HG02973 (cell line): ENCODE measurements at regions not wholly inside any gene's neighbourhood (a gene's known extent, or its start where the extent isn't known, plus 50 kb on each side); places are given as distances from the start of the nearest gene placed in this dataset.
"Not testable (repeated sequence)": the region's sequence is repeated elsewhere in the genome, so short reads cannot be mapped to it uniquely, and the experiment has no call there.

ENCODE experiments used
- ATAC-seq: cut with Tn5 transposase; IDR thresholded peaks from one replicate; pipeline ENCODE4 v1.9.1; 2021; ENCODE audit warnings: moderate library complexity; ENCODE audit not compliant: unreplicated experiment

DNA sequence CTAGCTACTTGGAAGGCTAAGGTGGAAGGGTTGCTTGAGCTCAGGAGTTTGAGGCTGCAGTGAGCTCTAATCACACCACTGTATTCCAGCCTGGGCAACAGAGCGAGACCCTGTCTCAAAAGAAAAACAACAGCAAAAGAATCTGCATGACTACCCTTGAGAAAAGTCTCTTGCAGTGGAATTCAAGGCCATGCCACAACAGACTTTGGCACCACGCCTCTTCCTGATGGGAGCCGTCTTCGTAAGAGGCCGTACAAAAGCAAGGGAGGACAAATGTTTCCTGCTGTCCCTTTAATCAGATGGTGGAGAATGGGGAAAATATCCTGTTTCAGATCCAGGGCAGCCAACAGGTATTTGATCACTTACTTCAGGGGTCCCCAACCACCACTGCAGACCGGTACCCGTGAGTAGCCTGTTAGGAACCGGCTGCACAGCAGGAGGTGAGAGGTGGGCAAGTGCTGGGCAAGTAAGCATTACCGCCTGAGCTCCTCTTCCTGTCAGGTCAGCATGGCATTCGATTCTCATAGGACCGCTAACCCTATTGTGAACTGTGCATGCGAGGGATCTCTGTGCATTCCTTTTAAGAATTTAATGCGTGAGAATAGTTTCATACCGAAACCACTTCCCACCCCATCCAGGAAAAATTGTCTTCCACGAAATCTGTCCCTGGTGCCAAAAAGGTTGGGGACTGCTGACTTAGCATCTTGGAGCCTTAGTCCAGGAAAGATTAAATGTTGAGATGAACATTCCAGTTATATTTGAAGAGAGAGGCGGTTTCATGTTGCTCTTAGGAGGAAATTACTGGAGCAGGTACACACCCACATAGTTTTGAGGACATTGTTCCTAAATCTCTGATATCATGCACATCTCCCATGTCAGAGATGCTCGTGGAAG, 94.4 kb upstream of the XPO1 start:
- no peak for ATAC-seq

DNA sequence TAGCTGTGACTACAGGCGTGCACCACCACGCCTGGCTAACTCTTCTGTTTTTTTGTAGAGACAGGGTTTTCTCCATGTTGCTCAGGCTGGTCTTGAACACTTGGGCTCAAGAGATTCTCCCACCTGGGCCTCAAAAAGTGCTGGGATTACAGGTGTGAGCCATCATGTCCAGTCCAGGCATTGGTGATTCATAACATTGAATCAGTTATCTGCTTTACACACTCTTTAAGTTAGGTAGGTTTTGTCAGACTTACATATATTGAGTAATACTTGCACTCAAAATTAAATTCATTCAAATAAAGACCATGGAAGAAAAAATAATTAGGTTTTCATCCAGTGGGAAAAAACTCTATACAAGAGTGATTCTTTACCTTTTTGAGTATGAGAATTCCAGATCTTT, 93.2 kb upstream of the XPO1 start:
- ATAC-seq: no peak

DNA sequence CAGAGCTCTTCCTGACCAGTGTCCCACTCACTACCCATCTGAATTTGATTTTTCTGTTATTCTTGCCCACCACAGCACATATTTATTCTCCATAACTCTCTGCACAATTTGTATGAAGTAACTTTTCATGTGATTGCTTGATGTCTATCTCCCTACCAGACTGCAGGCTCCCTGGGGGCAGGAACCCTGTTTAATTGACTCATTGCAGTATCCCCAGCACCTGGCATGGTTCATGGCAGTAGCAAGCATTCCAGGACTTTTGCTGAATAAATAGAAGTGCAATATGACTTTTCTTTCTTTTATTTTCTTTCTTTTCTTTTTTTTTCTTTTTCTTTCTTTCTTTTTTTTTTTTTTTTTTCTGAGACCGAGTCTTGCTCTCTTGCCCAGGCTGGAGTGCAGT, 88.7 kb upstream of the XPO1 start:
- no peak for ATAC-seq

DNA sequence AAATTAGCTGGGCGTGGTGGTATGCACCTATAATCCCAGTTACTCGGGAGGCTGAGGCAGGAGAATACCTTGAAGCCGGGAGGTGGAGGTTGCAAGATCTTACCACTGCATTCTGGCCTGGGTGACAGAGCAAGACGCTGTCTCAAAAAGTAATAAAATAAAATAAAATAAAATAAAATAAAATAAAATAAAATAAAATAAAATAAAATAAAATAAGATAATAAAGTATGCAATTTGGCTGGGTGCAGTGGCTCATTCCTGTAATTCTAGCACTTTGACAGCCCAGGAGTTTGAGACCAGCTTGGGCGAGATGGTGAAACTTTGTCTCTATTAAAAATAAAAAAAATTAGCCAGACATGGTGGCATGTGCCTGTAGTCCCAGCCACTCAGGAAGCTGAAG, 85.6 kb upstream of the XPO1 start:
- no peak for ATAC-seq

DNA sequence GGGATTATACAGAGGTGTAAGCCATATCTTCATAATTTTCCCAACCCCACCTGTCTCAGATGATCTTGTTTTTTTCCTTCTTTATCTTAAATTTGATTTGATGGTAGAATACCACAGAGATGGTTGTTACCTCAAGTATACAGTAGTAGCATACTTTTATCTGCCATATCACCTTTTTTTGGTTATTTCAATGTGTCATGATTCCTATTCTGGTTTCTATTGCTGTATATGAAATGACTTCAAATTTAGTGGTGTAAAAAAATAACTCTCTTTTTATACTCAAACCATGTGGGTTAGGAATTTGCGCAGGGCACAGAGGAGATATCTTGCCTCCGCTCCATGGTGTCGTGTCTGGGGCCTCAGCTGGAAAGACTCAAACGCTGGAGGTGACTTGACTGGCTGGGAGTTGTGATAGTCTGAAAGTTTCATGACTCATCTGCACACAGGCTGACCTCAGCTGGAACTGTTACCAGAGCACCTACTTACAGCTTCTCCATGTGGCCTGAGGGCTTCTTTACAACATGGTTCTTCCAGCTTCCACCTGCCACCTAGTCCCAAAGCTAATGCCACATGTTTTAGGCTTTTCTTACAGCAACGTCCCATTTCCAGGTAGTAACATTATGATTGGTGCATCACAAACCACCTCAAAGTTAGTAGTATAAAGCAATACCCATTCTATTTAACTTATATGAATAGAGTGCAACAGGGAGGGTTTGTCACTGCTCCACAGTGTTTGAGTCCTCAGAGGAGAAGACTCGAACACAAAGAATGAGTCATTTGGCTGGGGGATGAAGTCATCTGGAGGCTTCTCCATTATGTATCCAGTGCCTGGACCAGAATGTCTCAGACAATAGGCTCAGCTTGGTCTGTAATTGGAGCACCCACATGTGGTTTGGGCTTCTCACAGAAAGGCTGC, 82.3 kb upstream of the XPO1 start:
- ATAC-seq: no peak

DNA sequence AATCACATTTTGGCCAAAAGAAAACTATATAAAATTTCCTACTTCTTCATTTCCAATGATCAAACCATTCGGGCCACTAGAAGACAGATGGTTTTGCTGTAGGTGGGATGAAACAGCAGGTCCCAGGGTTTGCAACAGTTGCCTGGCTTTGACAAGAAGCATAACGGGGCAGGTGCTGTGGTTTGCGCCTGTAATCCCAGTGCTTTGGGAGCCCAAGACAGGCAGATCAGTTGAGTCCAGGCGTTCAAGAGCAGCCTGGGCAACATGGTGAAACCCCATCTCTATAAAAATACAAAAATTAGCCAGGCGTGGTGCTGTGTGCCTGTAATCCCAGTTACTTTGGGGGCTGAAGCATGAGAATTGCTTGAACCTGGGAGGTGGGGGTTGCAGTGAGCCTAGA, 81.4 kb upstream of the XPO1 start:
- no peak for ATAC-seq

DNA sequence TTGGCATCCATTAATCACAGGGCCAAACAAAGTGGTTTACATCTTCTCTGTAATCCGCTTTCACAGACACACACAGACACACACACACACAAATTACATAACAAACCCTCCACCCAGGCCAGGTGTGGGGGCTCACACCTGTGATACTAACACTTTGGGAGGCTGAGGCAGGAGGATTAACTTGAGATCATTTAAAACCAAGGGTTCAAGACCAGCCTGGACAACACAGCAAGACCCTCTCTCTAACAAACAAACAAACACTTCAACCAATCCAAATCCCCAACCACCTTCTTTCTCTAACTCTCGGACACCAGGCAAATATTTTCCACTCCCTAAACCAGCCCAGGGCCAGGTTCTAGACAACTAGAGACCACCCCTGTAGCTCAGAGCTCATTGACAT, 79.5 kb upstream of the XPO1 start:
- no peak for ATAC-seq

DNA sequence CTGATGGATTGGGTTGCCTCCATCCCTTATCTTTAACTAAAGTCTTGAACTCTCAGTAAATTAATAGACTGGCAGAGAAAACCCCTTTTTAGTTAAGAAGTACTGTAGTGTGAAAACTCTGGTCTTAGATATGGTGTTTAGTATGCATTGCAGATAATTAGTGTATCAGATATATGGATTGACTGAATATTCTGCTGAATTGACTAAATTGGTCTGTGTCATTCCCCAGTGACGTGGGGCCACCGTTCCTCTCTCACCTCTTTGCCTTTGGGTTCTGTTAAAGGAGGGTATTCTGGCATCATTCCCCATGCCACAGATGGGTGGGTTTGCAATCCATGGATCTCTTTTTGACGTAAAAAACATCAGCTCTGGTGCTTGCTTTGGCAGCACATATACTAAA, 67.1 kb upstream of the XPO1 start:
- ATAC-seq: no peak

DNA sequence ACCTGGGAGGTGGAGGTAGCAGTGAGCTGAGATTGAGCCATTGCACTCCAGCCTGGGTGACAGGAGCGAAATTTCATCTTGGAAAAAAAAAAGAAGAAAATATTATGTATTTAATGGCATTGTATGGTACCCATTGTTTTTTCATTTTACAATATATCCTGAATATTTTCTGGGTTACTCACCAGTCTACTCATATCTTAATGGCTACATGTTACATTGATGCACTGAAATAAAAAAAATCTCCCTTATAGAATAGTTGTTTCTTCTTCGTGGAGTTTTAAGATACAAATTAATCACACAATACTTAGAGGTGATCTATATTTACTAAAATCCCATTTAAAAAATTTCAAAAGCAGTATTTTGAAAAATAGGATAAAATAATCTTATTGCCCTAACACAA, 66.3 kb upstream of the XPO1 start:
- no peak for ATAC-seq

DNA sequence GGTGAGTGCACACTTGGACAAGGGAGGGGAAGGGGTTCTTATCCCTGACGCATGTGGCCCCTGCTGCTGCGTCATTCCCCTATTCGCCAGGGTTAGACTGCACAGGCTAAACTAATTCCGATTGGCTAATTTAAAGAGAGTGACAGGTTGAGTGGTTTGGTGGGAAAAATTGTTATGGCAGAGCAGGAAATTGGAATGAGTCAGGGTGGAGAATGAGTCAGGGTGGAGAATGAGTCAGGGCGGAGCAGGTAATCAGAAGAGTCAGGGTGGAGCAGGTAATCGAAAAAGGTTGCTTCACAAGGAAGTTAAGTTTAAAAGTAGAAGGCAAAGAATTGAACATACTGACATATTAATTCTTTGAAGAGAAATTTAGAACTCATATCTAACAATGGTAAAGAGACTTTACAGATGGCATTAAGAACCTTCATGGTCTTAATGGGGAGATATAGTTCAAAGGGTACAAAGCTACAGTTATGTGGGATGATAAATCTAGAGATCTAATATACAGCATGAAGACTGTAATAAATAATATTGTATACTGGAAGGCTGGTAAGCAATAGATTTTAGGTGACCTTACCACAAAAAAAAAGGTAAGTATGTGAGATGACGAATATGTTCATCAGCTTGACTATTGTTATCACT, 60.5 kb upstream of the XPO1 start:
- not testable (repeated sequence) for ATAC-seq

DNA sequence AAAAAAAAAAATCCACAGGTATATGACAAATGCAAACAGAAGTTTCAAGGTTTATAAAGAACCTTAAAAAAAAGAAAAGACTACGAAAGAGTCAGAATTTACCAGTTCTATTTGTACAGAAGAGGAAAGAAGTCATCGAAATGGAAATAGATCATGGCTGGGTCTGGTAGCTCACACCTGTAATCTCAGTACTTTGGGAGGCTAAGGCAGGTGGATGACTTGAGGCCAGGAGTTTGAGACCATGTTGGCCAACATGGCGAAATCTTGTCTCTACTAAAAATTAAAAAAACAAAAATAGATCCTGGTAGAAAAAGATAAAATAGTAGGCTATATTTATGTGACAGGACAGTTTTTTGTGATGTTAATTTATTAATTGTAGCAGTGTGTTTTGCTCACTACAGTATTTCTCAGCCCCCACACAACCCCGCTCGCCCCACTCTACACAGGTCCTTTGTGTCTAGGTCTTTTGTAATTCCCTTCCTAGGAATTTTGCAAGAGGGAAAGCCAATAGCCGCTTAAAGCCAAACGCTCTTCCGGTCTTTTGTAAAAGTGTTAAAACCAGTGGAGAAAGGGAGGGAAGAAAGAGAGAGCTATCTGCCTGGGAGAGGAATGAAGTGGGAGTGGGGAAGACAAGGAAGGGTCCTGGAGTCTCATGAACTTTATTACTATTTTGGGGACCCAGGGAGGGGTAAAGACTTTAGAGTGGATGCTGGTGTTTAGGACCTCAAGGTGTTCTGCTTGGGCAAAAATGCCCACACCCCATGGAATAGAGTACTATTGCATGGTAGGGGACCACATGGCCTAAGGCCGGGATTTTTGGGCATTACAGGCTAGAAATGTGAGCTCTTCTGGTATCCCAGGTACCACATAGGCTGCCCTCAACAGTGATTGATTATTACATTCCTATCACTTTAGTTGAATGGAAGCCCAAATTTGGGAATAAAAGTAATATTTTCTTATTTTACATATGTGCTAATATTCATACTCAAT, 59.4 kb upstream of the XPO1 start:
- no peak for ATAC-seq

DNA sequence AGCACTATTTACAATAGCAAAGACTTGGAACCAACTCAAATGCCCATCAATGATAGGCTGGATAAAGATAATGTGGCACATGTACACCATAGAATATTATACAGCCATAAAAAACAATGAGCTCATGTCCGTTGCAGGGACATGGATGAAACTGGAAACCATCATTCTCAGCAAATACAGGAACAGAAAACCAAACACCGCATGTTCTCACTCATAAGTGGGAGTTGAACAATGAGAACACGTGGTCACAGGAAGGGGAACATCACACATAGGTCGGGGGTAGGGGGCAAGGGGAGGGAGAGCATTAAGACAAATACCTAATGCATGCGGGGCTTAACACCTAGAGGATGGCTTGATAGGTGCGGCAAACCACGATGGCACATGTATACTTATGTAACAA, 56.0 kb upstream of the XPO1 start:
- not testable (repeated sequence) for ATAC-seq

DNA sequence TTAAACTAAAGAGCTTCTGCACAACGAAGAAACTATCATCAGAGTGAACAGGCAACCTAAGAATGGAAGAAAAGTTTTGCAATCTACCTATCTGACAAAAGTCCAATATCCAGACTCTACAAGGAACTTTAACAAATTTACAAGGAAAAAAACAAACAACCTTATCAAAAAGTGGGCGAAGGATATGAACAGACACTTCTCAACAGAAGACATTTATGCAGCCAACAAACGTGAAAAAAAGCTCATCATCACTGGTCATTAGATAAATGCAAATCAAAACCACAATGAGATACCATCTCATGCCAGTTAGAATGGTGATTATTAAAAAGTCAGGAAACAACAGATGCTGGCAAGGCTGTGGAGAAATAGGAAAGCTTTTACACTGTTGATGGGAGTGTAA, 55.5 kb upstream of the XPO1 start:
- ATAC-seq: not testable (repeated sequence)

DNA sequence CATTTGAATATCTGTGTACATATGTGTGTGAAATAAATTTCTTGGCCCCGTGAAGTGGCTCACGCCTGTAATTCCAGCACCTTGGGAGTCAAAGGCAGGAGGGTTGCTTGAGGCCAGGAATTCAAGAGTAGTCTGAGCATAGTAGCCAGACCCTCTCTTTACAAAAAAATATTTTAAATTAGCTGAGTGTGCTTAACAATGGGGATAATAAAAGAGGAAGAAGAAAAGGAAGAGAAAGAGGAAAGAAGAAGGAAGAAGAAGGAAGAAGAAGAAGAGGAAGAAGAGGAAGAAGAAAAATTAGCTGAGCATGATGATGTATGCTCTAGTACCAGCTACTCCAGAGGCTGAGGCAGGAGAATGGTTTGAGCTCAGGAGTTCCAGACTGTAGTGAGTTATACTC, 52.1 kb upstream of the XPO1 start:
- ATAC-seq: no peak

DNA sequence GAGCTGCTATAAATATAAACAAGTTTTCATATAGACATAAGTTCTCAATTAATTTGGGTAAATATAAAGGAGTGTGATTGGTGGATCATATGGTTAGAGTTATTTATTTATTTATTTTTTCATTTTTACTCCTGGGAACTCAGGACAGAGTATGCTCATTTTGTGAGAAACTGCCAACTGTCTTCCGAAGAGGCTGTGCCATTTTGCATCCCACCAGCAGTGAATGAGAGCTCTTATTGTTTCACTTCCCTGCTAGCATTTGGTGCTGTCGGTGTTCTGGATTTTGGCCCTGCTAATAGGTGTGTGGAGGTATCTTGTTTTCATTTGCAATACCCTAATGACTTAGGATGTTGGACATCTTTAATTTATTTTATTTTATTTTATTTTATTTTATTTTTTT, 50.4 kb upstream of the XPO1 start:
- no peak for ATAC-seq
